Neural progenitor cell (in vitro differentiated cells): ENCODE measurements at regions not wholly inside any gene's neighbourhood (a gene's known extent, or its start where the extent isn't known, plus 50 kb on each side); places are given as distances from the start of the nearest gene placed in this dataset.

Experiments
- DNase-seq: peaks from one replicate; pipeline ENCODE4 v3.0.0-alpha.2; 2016; ENCODE audit warnings: low spot score
- H2AFZ ChIP-seq: fragments of 200-600 bp; sonication (generic); replicated peaks from 2 replicates; pipeline ENCODE4 v1.6.1; 2016; ENCODE audit warnings: antibody characterized with exemption
- H3F3A ChIP-seq: fragments of 200-600 bp; sonication (generic); 2 replicates; pipeline ENCODE4 v1.6.1; 2016; ENCODE audit warnings: antibody characterized with exemption, low read depth
- H3K27ac ChIP-seq: fragments of 200-600 bp; sonication (generic); 2 replicates; pipeline ENCODE4 v1.5.1; 2016; ENCODE audit warnings: mild to moderate bottlenecking
- H3K27me3 ChIP-seq: fragments of 200-600 bp; sonication (generic); 2 replicates; pipeline ENCODE4 v1.6.1; 2016; ENCODE audit warnings: mild to moderate bottlenecking, moderate library complexity
- H3K36me3 ChIP-seq: fragments of 200-600 bp; sonication (generic); 2 replicates; pipeline ENCODE4 v1.5.1; 2016
- H3K4me1 ChIP-seq: fragments of 200-600 bp; sonication (generic); 2 replicates; pipeline ENCODE4 v1.6.1; 2016; ENCODE audit warnings: mixed run types
- H3K4me2 ChIP-seq: fragments of 200-600 bp; sonication (generic); 2 replicates; pipeline ENCODE4 v1.6.1; 2016
- H3K4me3 ChIP-seq: fragments of 200-600 bp; sonication (generic); 2 replicates; pipeline ENCODE4 v1.5.1; 2016
- H3K79me2 ChIP-seq: fragments of 200-600 bp; sonication (generic); 2 replicates; pipeline ENCODE4 v1.6.1; 2016; ENCODE audit warnings: low read depth
- H3K9ac ChIP-seq: fragments of 200-600 bp; sonication (generic); 2 replicates; pipeline ENCODE4 v1.6.1; 2016
- H3K9me3 ChIP-seq: fragments of 200-600 bp; sonication (generic); 2 replicates; pipeline ENCODE4 v1.5.1; 2016; ENCODE audit warnings: low read depth
- H4K20me1 ChIP-seq: fragments of 200-600 bp; sonication (generic); 2 replicates; pipeline ENCODE4 v1.6.1; 2016; ENCODE audit warnings: low read depth
- H3K27ac Mint-ChIP-seq: 3 replicates; pipeline ENCODE4 v1.8.0; 2021; ENCODE audit warnings: mixed read lengths
- H3K27me3 Mint-ChIP-seq: 2 replicates; pipeline ENCODE4 v1.8.0; 2022; ENCODE audit warnings: low read depth, mild to moderate bottlenecking, inconsistent platforms, moderate library complexity, mixed read lengths; ENCODE audit not compliant: insufficient read depth
- H3K36me3 Mint-ChIP-seq: 3 replicates; pipeline ENCODE4 v1.8.0; 2021; ENCODE audit warnings: mixed read lengths
- H3K4me1 Mint-ChIP-seq: 3 replicates; pipeline ENCODE4 v1.8.0; 2021; ENCODE audit warnings: mixed read lengths
- H3K4me3 Mint-ChIP-seq: 3 replicates; pipeline ENCODE4 v1.8.0; 2021; ENCODE audit warnings: mild to moderate bottlenecking, moderate library complexity, mixed read lengths
- H3K9me3 Mint-ChIP-seq: 3 replicates; pipeline ENCODE4 v1.8.0; 2020; ENCODE audit warnings: mixed read lengths
- EZH2 ChIP-seq: fragments of 200-600 bp; sonication (generic); IDR thresholded peaks from 2 replicates; pipeline ENCODE4 v1.6.1; 2017; ENCODE audit warnings: antibody characterized with exemption, mild to moderate bottlenecking, moderate library complexity
- EZH2phosphoT487 ChIP-seq: fragments of 200-600 bp; sonication (generic); IDR thresholded peaks from 2 replicates; pipeline ENCODE4 v1.6.1; 2017; ENCODE audit warnings: antibody characterized with exemption
- TF ChIP-seq, protein P1 (sequence below): fragments of 200-600 bp; sonication (generic); IDR thresholded peaks from 2 replicates; pipeline ENCODE4 v1.5.1; 2017; ENCODE audit warnings: antibody characterized with exemption, mild to moderate bottlenecking

DNA sequence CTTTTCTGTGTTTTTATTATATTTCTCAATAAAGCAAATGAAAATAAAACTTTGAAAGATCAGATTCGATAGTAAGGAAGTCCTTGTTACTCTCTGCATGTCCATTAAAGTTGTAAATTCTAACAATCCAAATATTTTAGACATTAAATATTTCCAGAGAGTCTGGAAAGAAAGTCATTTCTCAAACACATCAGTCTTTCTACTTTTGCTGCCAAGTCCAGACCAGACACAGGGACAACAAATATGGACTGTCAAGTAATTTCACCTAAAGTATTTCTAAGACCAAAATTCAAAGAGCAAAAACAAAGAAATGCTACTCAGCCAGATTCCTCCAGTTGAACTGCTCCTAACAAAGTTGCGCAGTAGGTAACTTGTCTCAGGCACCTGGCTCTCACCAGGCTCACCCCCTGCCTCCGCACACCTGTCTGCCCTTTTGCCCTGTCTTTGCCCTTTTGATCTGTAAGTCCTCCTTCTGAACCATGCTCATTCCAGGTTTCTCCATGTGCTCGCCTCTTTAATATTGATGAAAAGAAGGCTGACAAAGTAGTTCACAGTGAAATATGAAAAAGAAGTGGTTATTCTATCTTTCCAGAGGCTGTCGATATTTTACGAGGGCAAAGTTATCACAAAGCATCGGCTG lies 300.5 kb downstream of the C7orf25 start:
- Histone ChIP-seq H3K27me3 (no peaks in the 10 kb centered on the region), H3K27ac (no peak overlapping the region), H4K20me1 (no peaks in the 10 kb centered on the region), H3K4me1 (peaks cover 16% of the 10 kb centered on the region), H3K79me2 (no peaks in the 10 kb centered on the region), H3K9ac (no peak overlapping the region), H3K9me3 (no peaks in the 10 kb centered on the region), H2AFZ (no peak overlapping the region), H3K4me2 (no peak overlapping the region), H3F3A (no peaks in the 10 kb centered on the region), H3K36me3 (no peaks in the 10 kb centered on the region), H3K4me3 (no peak overlapping the region)
- peaks cover 13% of the 10 kb centered on the region for H3K4me1 Mint-ChIP-seq
- peaks cover 3% of the 10 kb centered on the region for H3K9me3 Mint-ChIP-seq
- no peak for DNase-seq
- H3K27ac Mint-ChIP-seq, result no peak overlapping the region
- peaks cover 2% of the 10 kb centered on the region for H3K27me3 Mint-ChIP-seq
- TF ChIP-seq, protein P1, sequence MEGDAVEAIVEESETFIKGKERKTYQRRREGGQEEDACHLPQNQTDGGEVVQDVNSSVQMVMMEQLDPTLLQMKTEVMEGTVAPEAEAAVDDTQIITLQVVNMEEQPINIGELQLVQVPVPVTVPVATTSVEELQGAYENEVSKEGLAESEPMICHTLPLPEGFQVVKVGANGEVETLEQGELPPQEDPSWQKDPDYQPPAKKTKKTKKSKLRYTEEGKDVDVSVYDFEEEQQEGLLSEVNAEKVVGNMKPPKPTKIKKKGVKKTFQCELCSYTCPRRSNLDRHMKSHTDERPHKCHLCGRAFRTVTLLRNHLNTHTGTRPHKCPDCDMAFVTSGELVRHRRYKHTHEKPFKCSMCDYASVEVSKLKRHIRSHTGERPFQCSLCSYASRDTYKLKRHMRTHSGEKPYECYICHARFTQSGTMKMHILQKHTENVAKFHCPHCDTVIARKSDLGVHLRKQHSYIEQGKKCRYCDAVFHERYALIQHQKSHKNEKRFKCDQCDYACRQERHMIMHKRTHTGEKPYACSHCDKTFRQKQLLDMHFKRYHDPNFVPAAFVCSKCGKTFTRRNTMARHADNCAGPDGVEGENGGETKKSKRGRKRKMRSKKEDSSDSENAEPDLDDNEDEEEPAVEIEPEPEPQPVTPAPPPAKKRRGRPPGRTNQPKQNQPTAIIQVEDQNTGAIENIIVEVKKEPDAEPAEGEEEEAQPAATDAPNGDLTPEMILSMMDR, result no peak
- TF ChIP-seq EZH2phosphoT487 (no peak), EZH2 (no peak)
- H3K36me3 Mint-ChIP-seq, result no peaks in the 10 kb centered on the region
- no peak overlapping the region for H3K4me3 Mint-ChIP-seq

DNA sequence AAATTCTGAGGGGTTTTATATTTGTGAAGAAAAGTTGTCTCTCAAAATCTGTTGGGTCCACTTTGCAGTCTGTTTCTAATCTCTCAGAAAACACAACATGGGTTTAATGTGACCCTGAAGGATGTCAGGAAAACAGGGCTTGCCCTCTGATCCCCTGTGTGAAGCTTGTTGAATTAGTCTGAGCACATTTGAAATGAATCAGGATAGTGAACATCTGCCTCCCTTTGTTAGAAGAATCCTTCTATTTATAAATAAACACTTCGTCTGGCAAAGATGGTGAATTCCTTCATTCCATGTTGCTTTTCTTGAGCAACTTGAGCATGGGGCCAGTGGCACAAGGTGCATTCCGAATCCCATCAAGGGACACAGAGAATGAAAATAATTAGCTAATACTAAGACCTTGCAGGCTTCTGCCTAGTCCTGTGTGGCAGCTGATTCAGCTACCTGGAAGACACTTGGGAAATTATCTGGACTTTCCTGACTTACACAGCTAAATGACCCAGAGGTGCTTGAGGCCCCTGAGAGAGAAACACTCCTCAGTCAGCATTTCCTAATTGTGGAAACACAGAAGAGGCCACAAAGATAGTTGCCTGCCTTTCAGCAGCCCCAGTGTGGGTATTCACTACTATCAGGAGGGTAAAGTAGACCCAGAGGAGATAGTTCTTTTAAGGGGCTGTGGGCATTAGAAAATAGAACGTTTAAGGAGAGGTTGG lies 305.5 kb downstream of the C7orf25 start:
- Mint-ChIP-seq H3K4me3 (no peak overlapping the region), H3K36me3 (no peaks in the 10 kb centered on the region), H3K27ac (no peak overlapping the region), H3K4me1 (peaks cover 19% of the 10 kb centered on the region), H3K27me3 (peaks cover 4% of the 10 kb centered on the region), H3K9me3 (peaks cover 7% of the 10 kb centered on the region)
- H3K4me2 ChIP-seq, result peak overlapping the region; percentile 9
- H3F3A ChIP-seq, result no peaks in the 10 kb centered on the region
- H3K4me1 ChIP-seq, result peaks cover 28% of the 10 kb centered on the region
- DNase-seq, result no peak
- no peaks in the 10 kb centered on the region for H4K20me1 ChIP-seq
- no peak overlapping the region for H2AFZ ChIP-seq
- H3K27ac ChIP-seq, result no peak overlapping the region
- no peaks in the 10 kb centered on the region for H3K36me3 ChIP-seq
- H3K9ac ChIP-seq, result no peak overlapping the region
- no peak for TF ChIP-seq EZH2phosphoT487
- TF ChIP-seq EZH2, result no peak
- TF ChIP-seq, protein P1, result no peak
- no peaks in the 10 kb centered on the region for H3K9me3 ChIP-seq
- no peak overlapping the region for H3K4me3 ChIP-seq
- no peaks in the 10 kb centered on the region for H3K79me2 ChIP-seq
- no peaks in the 10 kb centered on the region for H3K27me3 ChIP-seq

DNA sequence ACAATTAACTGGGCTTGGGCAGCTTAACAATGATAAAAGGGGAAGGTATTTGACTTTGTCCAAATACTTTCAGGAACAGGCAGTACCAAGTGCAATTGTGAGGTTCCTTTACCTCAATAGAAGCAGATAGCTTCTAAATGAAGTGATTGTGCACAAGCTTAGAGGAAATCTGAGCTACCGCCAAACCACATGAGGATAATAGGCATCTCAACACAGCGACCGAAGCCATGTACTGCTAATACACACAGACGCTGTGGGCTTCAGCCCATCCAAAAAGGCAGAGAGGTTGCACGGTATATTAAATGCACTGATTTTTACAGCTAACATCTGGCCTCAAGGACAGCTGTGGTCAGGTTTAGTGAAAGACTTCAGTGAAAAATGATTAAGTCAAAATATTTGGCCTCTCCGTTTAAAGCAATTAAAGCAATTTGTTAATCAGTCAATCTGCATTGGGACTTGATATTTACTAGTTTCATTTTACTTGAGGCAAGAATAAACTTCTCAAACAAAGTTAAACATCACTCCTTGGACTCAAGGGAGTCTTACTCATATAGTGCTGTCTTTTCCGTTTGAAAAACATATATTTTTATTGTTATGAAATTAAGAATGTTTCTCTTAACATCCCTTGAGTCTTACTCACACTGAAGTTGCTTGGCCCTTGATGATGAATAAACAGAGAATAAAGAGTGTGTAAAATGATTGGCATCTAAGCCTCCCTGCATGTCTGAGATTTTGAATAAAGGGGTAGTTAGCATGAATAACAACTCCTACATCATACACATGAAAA lies 306.3 kb downstream of the C7orf25 start:
- H3K79me2 ChIP-seq, result no peaks in the 10 kb centered on the region
- no peak overlapping the region for H2AFZ ChIP-seq
- TF ChIP-seq EZH2, result no peak
- TF ChIP-seq, protein P1, result no peak
- no peak for TF ChIP-seq EZH2phosphoT487

More for the DNA sequence above, 306.3 kb downstream of the C7orf25 start:
- Histone ChIP-seq H3K27me3 (no peaks in the 10 kb centered on the region), H3K4me2 (peak overlapping the region; percentile 23), H4K20me1 (no peaks in the 10 kb centered on the region), H3K36me3 (no peaks in the 10 kb centered on the region), H3K4me1 (peaks cover 27% of the 10 kb centered on the region), H3K9me3 (no peaks in the 10 kb centered on the region), H3K4me3 (no peak overlapping the region), H3F3A (no peaks in the 10 kb centered on the region), H3K9ac (no peak overlapping the region), H3K27ac (no peak overlapping the region)
- no peak overlapping the region for H3K27ac Mint-ChIP-seq
- peaks cover 18% of the 10 kb centered on the region for H3K4me1 Mint-ChIP-seq
- H3K36me3 Mint-ChIP-seq, result no peaks in the 10 kb centered on the region
- peak; percentile 15 for DNase-seq
- H3K27me3 Mint-ChIP-seq, result peaks cover 4% of the 10 kb centered on the region
- H3K4me3 Mint-ChIP-seq, result no peak overlapping the region
- peaks cover 7% of the 10 kb centered on the region for H3K9me3 Mint-ChIP-seq
